ENCODE measurements at regions not wholly inside any gene's neighbourhood (a gene's known extent, or its start where the extent isn't known, plus 50 kb on each side); places are given as distances from the start of the nearest gene placed in this dataset.

- TF ChIP-seq CTCF (IDR thresholded peaks at IDR 0.05; ENCODE audit: extremely low read depth, insufficient read depth, missing control alignments) = no peak
- no peak for DNase-seq (ENCODE audit: low spot score)
- in situ Hi-C loops (cut with MboI; ENCODE audit: low pct_unique_long_range_greater_than_20kb, low sequenced_read_pairs, unreplicated experiment) = no loop called here
Measured at GRCh38 chr6:170073846-170074245, 217.0 kb downstream of the DLL1 start.

GRCh38 chr6:170072246-170072645 is 218.6 kb downstream of the DLL1 start:
- in situ Hi-C loops (cut with MboI; ENCODE audit: low pct_unique_long_range_greater_than_20kb, low sequenced_read_pairs, unreplicated experiment) = no loop called here
- no peak for DNase-seq (ENCODE audit: low spot score)
- no peak for TF ChIP-seq CTCF (IDR thresholded peaks at IDR 0.05; ENCODE audit: extremely low read depth, insufficient read depth, missing control alignments)

GRCh38 chr6:170069611-170070010 is 221.3 kb downstream of the DLL1 start:
- in situ Hi-C loops (cut with MboI; ENCODE audit: low pct_unique_long_range_greater_than_20kb, low sequenced_read_pairs, unreplicated experiment) = no loop called here
- TF ChIP-seq CTCF (IDR thresholded peaks at IDR 0.05; ENCODE audit: extremely low read depth, insufficient read depth, missing control alignments) = no peak
- DNase-seq (ENCODE audit: low spot score) = no peak

GRCh38 chr6:170068496-170068895 is 222.4 kb downstream of the DLL1 start:
- no peak for TF ChIP-seq CTCF (IDR thresholded peaks at IDR 0.05; ENCODE audit: extremely low read depth, insufficient read depth, missing control alignments)
- in situ Hi-C loops (cut with MboI; ENCODE audit: low pct_unique_long_range_greater_than_20kb, low sequenced_read_pairs, unreplicated experiment) = no loop called here
- DNase-seq (ENCODE audit: low spot score) = no peak

DNA sequence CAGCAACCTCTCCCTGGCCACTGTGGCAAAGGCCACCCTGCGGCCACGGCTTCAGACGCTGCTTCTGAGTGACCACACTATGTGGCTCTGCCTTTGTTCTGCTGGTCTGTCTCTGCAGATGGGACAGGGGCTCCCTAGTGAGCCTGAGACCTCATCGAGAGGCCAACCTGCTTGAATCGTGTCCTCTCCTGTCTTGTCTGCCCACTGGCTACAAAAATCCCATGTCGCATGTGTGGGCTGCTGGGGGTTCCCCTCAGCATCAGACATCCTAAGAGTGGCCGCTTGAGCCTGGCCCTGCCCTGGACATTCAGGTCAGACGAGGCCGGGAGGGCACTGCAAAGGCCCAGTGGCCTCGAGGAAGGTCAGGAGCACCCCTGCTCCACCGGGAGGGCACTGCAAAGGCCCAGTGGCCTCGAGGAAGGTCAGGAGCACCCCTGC is 222.9 kb downstream of the DLL1 start:
- no peak for DNase-seq (ENCODE audit: low spot score)
- TF ChIP-seq CTCF (IDR thresholded peaks at IDR 0.05; ENCODE audit: extremely low read depth, insufficient read depth, missing control alignments) = no peak
- in situ Hi-C loops (cut with MboI; ENCODE audit: low pct_unique_long_range_greater_than_20kb, low sequenced_read_pairs, unreplicated experiment) = no loop called here

GRCh38 chr6:170067181-170067641 is 223.7 kb downstream of the DLL1 start:
- DNase-seq (ENCODE audit: low spot score) = no peak
- in situ Hi-C loops (cut with MboI; ENCODE audit: low pct_unique_long_range_greater_than_20kb, low sequenced_read_pairs, unreplicated experiment) = no loop called here

More at GRCh38 chr6:170067181-170067641, 223.7 kb downstream of the DLL1 start:
- TF ChIP-seq CTCF (IDR thresholded peaks at IDR 0.05; ENCODE audit: extremely low read depth, insufficient read depth, missing control alignments) = no peak

Data from GM13977 (cell line).